ENCODE measurements at regions not wholly inside any gene's neighbourhood (a gene's known extent, or its start where the extent isn't known, plus 50 kb on each side); places are given as distances from the start of the nearest gene placed in this dataset.

DNA sequence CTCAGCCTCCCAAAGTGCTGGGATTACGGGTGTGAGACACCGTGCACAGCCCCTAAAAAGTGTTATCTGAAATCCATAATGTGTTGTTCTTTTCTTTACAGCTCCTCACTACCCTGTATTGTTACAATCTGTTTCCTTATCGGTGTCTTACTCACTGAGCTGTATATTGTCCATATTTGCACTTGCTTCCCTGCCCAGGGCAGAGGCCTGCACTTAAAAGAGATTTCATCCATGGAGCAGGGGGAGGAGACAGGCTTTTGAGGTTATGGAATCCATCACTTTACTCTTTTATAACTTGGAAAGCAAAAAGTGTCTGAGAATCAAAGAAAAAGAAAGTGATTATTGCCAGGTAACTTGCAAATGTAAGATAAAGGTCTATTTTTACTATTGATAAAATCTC, 251.0 kb downstream of the DIO2 start:
- DNase-seq (ENCODE audit: low spot score): no peak
- TF ChIP-seq, protein P1, sequence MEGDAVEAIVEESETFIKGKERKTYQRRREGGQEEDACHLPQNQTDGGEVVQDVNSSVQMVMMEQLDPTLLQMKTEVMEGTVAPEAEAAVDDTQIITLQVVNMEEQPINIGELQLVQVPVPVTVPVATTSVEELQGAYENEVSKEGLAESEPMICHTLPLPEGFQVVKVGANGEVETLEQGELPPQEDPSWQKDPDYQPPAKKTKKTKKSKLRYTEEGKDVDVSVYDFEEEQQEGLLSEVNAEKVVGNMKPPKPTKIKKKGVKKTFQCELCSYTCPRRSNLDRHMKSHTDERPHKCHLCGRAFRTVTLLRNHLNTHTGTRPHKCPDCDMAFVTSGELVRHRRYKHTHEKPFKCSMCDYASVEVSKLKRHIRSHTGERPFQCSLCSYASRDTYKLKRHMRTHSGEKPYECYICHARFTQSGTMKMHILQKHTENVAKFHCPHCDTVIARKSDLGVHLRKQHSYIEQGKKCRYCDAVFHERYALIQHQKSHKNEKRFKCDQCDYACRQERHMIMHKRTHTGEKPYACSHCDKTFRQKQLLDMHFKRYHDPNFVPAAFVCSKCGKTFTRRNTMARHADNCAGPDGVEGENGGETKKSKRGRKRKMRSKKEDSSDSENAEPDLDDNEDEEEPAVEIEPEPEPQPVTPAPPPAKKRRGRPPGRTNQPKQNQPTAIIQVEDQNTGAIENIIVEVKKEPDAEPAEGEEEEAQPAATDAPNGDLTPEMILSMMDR (conservative IDR thresholded peaks at IDR 0.05; ENCODE audit: low read depth in 2 of 2): no peak
- no peak for TF ChIP-seq NANOG (IDR thresholded peaks at IDR 0.05; ENCODE audit: borderline replicate concordance)
- no peak for TF ChIP-seq ZNF331 (CRISPR knock-in tag; IDR thresholded peaks at IDR 0.05; ENCODE audit: low read depth)
- TF ChIP-seq, protein P2, sequence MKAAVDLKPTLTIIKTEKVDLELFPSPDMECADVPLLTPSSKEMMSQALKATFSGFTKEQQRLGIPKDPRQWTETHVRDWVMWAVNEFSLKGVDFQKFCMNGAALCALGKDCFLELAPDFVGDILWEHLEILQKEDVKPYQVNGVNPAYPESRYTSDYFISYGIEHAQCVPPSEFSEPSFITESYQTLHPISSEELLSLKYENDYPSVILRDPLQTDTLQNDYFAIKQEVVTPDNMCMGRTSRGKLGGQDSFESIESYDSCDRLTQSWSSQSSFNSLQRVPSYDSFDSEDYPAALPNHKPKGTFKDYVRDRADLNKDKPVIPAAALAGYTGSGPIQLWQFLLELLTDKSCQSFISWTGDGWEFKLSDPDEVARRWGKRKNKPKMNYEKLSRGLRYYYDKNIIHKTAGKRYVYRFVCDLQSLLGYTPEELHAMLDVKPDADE (IDR thresholded peaks at IDR 0.05): no peak
- TF ChIP-seq, protein P3, sequence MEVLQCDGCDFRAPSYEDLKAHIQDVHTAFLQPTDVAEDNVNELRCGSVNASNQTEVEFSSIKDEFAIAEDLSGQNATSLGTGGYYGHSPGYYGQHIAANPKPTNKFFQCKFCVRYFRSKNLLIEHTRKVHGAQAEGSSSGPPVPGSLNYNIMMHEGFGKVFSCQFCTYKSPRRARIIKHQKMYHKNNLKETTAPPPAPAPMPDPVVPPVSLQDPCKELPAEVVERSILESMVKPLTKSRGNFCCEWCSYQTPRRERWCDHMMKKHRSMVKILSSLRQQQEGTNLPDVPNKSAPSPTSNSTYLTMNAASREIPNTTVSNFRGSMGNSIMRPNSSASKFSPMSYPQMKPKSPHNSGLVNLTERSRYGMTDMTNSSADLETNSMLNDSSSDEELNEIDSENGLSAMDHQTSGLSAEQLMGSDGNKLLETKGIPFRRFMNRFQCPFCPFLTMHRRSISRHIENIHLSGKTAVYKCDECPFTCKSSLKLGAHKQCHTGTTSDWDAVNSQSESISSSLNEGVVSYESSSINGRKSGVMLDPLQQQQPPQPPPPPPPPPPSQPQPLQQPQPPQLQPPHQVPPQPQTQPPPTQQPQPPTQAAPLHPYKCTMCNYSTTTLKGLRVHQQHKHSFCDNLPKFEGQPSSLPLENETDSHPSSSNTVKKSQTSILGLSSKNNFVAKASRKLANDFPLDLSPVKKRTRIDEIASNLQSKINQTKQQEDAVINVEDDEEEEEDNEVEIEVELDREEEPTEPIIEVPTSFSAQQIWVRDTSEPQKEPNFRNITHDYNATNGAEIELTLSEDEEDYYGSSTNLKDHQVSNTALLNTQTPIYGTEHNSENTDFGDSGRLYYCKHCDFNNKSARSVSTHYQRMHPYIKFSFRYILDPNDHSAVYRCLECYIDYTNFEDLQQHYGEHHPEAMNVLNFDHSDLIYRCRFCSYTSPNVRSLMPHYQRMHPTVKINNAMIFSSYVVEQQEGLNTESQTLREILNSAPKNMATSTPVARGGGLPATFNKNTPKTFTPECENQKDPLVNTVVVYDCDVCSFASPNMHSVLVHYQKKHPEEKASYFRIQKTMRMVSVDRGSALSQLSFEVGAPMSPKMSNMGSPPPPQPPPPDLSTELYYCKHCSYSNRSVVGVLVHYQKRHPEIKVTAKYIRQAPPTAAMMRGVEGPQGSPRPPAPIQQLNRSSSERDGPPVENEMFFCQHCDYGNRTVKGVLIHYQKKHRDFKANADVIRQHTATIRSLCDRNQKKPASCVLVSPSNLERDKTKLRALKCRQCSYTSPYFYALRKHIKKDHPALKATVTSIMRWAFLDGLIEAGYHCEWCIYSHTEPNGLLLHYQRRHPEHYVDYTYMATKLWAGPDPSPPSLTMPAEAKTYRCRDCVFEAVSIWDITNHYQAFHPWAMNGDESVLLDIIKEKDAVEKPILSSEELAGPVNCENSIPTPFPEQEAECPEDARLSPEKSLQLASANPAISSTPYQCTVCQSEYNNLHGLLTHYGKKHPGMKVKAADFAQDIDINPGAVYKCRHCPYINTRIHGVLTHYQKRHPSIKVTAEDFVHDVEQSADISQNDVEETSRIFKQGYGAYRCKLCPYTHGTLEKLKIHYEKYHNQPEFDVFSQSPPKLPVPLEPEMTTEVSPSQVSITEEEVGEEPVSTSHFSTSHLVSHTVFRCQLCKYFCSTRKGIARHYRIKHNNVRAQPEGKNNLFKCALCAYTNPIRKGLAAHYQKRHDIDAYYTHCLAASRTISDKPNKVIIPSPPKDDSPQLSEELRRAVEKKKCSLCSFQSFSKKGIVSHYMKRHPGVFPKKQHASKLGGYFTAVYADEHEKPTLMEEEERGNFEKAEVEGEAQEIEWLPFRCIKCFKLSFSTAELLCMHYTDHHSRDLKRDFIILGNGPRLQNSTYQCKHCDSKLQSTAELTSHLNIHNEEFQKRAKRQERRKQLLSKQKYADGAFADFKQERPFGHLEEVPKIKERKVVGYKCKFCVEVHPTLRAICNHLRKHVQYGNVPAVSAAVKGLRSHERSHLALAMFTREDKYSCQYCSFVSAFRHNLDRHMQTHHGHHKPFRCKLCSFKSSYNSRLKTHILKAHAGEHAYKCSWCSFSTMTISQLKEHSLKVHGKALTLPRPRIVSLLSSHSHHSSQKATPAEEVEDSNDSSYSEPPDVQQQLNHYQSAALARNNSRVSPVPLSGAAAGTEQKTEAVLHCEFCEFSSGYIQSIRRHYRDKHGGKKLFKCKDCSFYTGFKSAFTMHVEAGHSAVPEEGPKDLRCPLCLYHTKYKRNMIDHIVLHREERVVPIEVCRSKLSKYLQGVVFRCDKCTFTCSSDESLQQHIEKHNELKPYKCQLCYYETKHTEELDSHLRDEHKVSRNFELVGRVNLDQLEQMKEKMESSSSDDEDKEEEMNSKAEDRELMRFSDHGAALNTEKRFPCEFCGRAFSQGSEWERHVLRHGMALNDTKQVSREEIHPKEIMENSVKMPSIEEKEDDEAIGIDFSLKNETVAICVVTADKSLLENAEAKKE (CRISPR knock-in tag; IDR thresholded peaks at IDR 0.05): no peak
- no peak for TF ChIP-seq CREB1 (CRISPR knock-in tag; IDR thresholded peaks at IDR 0.05; ENCODE audit: low read depth)
- no peak for TF ChIP-seq ZNF114 (CRISPR knock-in tag; IDR thresholded peaks at IDR 0.05)
- TF ChIP-seq, protein P4, sequence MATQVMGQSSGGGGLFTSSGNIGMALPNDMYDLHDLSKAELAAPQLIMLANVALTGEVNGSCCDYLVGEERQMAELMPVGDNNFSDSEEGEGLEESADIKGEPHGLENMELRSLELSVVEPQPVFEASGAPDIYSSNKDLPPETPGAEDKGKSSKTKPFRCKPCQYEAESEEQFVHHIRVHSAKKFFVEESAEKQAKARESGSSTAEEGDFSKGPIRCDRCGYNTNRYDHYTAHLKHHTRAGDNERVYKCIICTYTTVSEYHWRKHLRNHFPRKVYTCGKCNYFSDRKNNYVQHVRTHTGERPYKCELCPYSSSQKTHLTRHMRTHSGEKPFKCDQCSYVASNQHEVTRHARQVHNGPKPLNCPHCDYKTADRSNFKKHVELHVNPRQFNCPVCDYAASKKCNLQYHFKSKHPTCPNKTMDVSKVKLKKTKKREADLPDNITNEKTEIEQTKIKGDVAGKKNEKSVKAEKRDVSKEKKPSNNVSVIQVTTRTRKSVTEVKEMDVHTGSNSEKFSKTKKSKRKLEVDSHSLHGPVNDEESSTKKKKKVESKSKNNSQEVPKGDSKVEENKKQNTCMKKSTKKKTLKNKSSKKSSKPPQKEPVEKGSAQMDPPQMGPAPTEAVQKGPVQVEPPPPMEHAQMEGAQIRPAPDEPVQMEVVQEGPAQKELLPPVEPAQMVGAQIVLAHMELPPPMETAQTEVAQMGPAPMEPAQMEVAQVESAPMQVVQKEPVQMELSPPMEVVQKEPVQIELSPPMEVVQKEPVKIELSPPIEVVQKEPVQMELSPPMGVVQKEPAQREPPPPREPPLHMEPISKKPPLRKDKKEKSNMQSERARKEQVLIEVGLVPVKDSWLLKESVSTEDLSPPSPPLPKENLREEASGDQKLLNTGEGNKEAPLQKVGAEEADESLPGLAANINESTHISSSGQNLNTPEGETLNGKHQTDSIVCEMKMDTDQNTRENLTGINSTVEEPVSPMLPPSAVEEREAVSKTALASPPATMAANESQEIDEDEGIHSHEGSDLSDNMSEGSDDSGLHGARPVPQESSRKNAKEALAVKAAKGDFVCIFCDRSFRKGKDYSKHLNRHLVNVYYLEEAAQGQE (IDR thresholded peaks at IDR 0.05; ENCODE audit: unreplicated experiment): no peak
- no peak for TF ChIP-seq EZH2phosphoT487 (IDR thresholded peaks at IDR 0.05; ENCODE audit: unreplicated experiment)
- TF ChIP-seq POLR2AphosphoS5 (IDR thresholded peaks at IDR 0.05; ENCODE audit: low read depth): no peak
- no peak for TF ChIP-seq EZH2 (IDR thresholded peaks at IDR 0.05; ENCODE audit: low read depth, unreplicated experiment)
- no peak for TF ChIP-seq STAT1 (IDR thresholded peaks at IDR 0.05; ENCODE audit: unreplicated experiment)
- TF ChIP-seq JUNB (IDR thresholded peaks at IDR 0.05; ENCODE audit: unreplicated experiment): no peak
- Mint-ChIP-seq H3K27me3 (ENCODE audit: insufficient read depth, low read depth, poor library complexity) (no peaks in the 10 kb centered on the region), H3K36me3 (ENCODE audit: low read depth) (no peaks in the 10 kb centered on the region), H3K9me3 (peaks cover 9% of the 10 kb centered on the region; the same call in 1 of the 3 replicates), H3K4me1 (no peaks in the 10 kb centered on the region), H3K4me3 (no peak overlapping the region), H3K27ac (no peak overlapping the region)
- no peaks in the 10 kb centered on the region for H3K4me1 ChIP-seq (ENCODE audit: insufficient read depth)
- H3K4me3 ChIP-seq: no peak overlapping the region
- no peak for ATAC-seq
- no peaks in the 10 kb centered on the region for H3K27me3 ChIP-seq (ENCODE audit: insufficient read depth)
- H4K20me1 ChIP-seq (replicated peaks; ENCODE audit: insufficient read depth): no peaks in the 10 kb centered on the region
- H3K36me3 ChIP-seq (ENCODE audit: insufficient read depth): no peaks in the 10 kb centered on the region
- H3F3A ChIP-seq (replicated peaks; ENCODE audit: low read depth): no peaks in the 10 kb centered on the region
- no peak overlapping the region for H3K27ac ChIP-seq (ENCODE audit: low read depth)
- H2AFZ ChIP-seq: no peak overlapping the region
- no peaks in the 10 kb centered on the region for H3K79me2 ChIP-seq (replicated peaks; ENCODE audit: insufficient read depth)
- H3K9me2 ChIP-seq (ENCODE audit: insufficient read depth): 0 out of 2 replicates have a peak, but pooled peaks cover 4% of the 10 kb centered on the region
- H3K4me2 ChIP-seq: no peak overlapping the region
